Sigmoid colon (tissue), 6 donors: ENCODE measurements at regions not wholly inside any gene's neighbourhood (a gene's known extent, or its start where the extent isn't known, plus 50 kb on each side); places are given as distances from the start of the nearest gene placed in this dataset.

Experiments
- DNase-seq: peaks from one replicate; pipeline ENCODE4 v3.0.0-alpha.2; 2019
- H3K27ac ChIP-seq, 4 donors: fragments of 200-600 bp; sonication (generic); one replicate each; pipeline ENCODE4 v1.5.1; 2016 to 2019; ENCODE audit warnings: mild to moderate bottlenecking in 1 of 4
- H3K27me3 ChIP-seq, 3 donors: fragments of 200-600 bp; sonication (generic); one replicate each; pipeline ENCODE4 v1.5.1; 2019; ENCODE audit warnings: mild to moderate bottlenecking in 1 of 3
- H3K36me3 ChIP-seq, 4 donors: fragments of 200-600 bp; sonication (generic); one replicate each; pipeline ENCODE4 v1.5.1; 2016 to 2019
- H3K4me1 ChIP-seq, 4 donors: fragments of 200-600 bp; sonication (generic); one replicate each; pipeline ENCODE4 v1.5.1; 2017 to 2019
- H3K4me3 ChIP-seq, 4 donors: fragments of 200-600 bp; sonication (generic); one replicate each; pipeline ENCODE4 v1.5.1; 2017 to 2019; ENCODE audit warnings: mild to moderate bottlenecking in 2 of 4, moderate library complexity in 1 of 4
- H3K9me3 ChIP-seq, 4 donors: fragments of 200-600 bp in 3 of 4; sonication (generic) in 3 of 4; one replicate each; pipeline versions ENCODE4 v1.5.1 to v1.6.1; 2013 to 2019
- EP300 ChIP-seq, 4 donors: sonication (generic); formaldehyde crosslinking; IDR thresholded peaks; one replicate each; pipeline ENCODE4 v1.6.1; 2017; ENCODE audit warnings: antibody characterized with exemption in 4 of 4
- POLR2A ChIP-seq, 2 donors: fragments of 450-650 bp; IDR thresholded peaks; one replicate each; pipeline ENCODE4 v1.6.1; 2016; ENCODE audit warnings: antibody characterized with exemption in 2 of 2, mild to moderate bottlenecking in 2 of 2, moderate library complexity in 2 of 2
- POLR2AphosphoS5 ChIP-seq, 4 donors: sonication (generic); formaldehyde crosslinking; IDR thresholded peaks; one replicate each; pipeline ENCODE4 v1.6.1; 2017; ENCODE audit warnings: antibody characterized with exemption in 4 of 4
- WGBS, 2 donors: extraction: QIAGEN DNeasy Blood & Tissue Kit; methylation state at CpG; one replicate each; pipeline ENCODE4 v1.1.7; 2013; 5-methylcytosine and 5-hydroxymethylcytosine counted together
- intact Hi-C: fragments of 100-400 bp; cut with DNase I; formaldehyde crosslinking; loops from one replicate; pipeline ENCODE4 v1.15.1; 2023
- TF ChIP-seq, protein P1 (sequence below), 4 experiments: fragments of 450-650 bp in 3 of 4; fragments of 200-600 bp in 1 of 4; IDR thresholded peaks; one replicate each; pipeline ENCODE4 v1.5.1; 2016 to 2019; ENCODE audit warnings: antibody characterized with exemption in 4 of 4, mild to moderate bottlenecking in 3 of 4, moderate library complexity in 2 of 4
- donor health status: healthy with polysubstance abuse.
- donor health status: healthy.

DNA sequence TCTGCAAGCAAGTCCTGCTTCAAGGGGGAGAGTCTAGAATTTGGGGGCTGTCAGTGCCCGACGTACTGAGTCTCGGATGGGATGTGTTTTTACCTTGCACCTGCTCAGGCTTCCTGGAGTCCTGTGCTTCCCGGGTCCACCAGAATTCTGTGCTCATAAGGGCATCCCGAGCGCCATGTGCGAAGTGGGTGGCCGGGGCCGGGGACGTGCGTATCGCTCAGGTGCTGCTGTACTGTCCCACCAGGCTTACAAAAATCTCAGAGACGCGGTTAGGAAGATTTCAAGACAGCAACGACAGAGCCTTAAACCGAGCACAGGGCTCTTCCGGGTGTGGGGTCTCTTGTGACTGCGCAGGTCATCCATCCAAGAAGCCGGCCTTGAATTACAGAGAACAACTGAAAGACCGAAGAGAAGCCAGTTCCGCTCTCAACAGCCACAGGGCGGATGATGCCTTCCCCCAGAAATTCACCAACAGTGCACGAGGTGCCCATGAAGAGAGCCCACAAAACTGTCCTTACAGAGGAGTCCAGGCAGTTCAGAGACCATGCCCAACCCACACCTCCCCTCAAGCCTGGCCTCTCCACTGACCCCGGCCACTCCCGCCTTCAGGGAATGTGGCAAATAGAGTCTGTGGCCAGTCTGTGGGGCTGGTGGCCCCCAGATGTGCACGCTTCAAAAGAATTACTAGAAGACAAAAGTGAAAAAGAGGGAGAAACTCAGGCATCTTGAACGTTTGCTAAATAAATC is 104.7 kb downstream of the PXDC1 start:
- WGBS, 2 donors, result 91 to 92% methylated on average over 27 of the region's 27 CpGs
- no peak overlapping the region for H3K27ac ChIP-seq
- H3K27me3 ChIP-seq, result no peaks in the 10 kb centered on the region
- peaks cover 0 to 11% (median 0%) of the 10 kb centered on the region in 4 donors for H3K4me1 ChIP-seq
- no peaks in the 10 kb centered on the region for H3K9me3 ChIP-seq
- intact Hi-C loops, result no loop called here
- no peaks in the 10 kb centered on the region for H3K36me3 ChIP-seq
- TF ChIP-seq EP300 (IDR thresholded peaks at IDR 0.05) (no peak), POLR2AphosphoS5 (IDR thresholded peaks at IDR 0.05) (no peak), POLR2A (IDR thresholded peaks at IDR 0.05) (no peak)
- TF ChIP-seq, protein P1, sequence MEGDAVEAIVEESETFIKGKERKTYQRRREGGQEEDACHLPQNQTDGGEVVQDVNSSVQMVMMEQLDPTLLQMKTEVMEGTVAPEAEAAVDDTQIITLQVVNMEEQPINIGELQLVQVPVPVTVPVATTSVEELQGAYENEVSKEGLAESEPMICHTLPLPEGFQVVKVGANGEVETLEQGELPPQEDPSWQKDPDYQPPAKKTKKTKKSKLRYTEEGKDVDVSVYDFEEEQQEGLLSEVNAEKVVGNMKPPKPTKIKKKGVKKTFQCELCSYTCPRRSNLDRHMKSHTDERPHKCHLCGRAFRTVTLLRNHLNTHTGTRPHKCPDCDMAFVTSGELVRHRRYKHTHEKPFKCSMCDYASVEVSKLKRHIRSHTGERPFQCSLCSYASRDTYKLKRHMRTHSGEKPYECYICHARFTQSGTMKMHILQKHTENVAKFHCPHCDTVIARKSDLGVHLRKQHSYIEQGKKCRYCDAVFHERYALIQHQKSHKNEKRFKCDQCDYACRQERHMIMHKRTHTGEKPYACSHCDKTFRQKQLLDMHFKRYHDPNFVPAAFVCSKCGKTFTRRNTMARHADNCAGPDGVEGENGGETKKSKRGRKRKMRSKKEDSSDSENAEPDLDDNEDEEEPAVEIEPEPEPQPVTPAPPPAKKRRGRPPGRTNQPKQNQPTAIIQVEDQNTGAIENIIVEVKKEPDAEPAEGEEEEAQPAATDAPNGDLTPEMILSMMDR (IDR thresholded peaks at IDR 0.05), result no peak
- DNase-seq, result no peak
- H3K4me3 ChIP-seq, result no peak overlapping the region

DNA sequence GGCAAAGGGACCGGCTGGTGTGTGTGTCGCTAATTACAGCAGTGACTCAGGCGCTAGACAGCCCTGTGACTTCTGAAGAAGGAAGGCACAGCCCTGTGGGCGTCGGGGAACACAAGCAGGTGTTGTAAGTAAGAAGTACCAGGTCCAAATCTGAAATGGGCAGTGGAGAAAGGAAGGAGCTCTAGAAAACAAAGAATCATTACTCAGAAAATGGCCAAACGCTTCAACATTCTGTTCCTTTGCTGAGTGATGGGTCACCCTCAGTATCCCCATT is 106.8 kb downstream of the PXDC1 start:
- H3K9me3 ChIP-seq, result no peaks in the 10 kb centered on the region
- no peak for DNase-seq
- no peak for TF ChIP-seq POLR2A (IDR thresholded peaks at IDR 0.05)
- no peak for TF ChIP-seq EP300 (IDR thresholded peaks at IDR 0.05)
- TF ChIP-seq POLR2AphosphoS5 (IDR thresholded peaks at IDR 0.05), result no peak
- TF ChIP-seq, protein P1 (IDR thresholded peaks at IDR 0.05), result no peak
- H3K27me3 ChIP-seq, result no peaks in the 10 kb centered on the region
- H3K4me1 ChIP-seq, result no peaks in the 10 kb centered on the region
- H3K4me3 ChIP-seq, result no peak overlapping the region
- intact Hi-C loops, result no loop called here
- no peaks in the 10 kb centered on the region for H3K36me3 ChIP-seq
- H3K27ac ChIP-seq, result no peak overlapping the region
- 74 to 85% methylated on average over 6 of the region's 6 CpGs for WGBS, 2 donors

DNA sequence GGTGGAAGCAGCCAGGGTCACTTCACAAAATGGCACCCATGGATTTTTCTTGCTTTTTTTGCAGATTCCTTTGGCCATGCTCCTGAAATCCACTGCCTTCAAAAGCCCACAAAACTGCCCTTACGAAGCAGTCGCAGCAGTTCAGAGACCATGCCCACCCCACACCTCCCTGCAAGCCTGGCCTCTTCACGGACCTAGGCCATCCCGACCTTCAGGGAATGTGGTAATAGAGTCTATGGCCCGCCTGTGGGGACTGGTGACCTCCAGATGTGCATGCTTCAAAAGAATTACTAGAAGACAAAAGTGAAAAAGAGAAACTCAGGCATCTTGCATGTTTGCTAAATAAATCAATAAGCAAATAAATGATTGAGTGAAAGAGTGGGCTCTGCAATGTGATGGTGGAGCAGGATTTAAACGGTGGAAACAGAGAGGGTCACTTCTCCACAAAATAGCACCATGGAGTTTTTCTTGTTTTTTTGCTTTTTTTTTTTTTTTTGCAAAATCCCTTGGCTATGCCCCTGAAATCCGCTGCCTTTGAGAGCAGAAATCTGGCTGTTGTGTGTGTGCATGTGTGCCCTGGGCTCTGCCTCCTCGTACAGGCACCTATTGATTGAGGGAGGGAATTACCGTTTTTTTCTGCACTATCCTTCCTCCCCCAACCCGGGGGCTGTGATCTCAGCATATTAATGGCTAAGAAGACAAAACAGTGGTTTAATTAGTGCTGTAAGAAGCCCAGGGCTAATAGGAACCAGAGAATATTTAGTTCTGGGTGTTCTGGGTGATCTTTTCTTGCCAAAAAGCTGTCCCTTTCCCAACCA is 107.4 kb downstream of the PXDC1 start:
- WGBS, 2 donors, result 81 to 88% methylated on average over 10 of the region's 10 CpGs
- H3K4me1 ChIP-seq, result no peaks in the 10 kb centered on the region
- no peak for DNase-seq
- H3K27ac ChIP-seq, result no peak overlapping the region
- no peak overlapping the region for H3K4me3 ChIP-seq
- no peaks in the 10 kb centered on the region for H3K36me3 ChIP-seq
- no peak for TF ChIP-seq POLR2A (IDR thresholded peaks at IDR 0.05)
- TF ChIP-seq, protein P1 (IDR thresholded peaks at IDR 0.05), result no peak
- no peak for TF ChIP-seq POLR2AphosphoS5 (IDR thresholded peaks at IDR 0.05)
- no peak for TF ChIP-seq EP300 (IDR thresholded peaks at IDR 0.05)
- H3K27me3 ChIP-seq, result no peaks in the 10 kb centered on the region
- intact Hi-C loops, result no loop called here
- H3K9me3 ChIP-seq, result no peaks in the 10 kb centered on the region

- no peak for DNase-seq
- Histone ChIP-seq H3K4me1 (no peaks in the 10 kb centered on the region), H3K27me3 (no peaks in the 10 kb centered on the region), H3K36me3 (no peaks in the 10 kb centered on the region), H3K4me3 (no peak overlapping the region), H3K27ac (no peak overlapping the region), H3K9me3 (no peaks in the 10 kb centered on the region)
- intact Hi-C loops, result no loop called here
- TF ChIP-seq EP300 (IDR thresholded peaks at IDR 0.05) (no peak), POLR2AphosphoS5 (IDR thresholded peaks at IDR 0.05) (no peak), POLR2A (IDR thresholded peaks at IDR 0.05) (no peak)
- TF ChIP-seq, protein P1 (IDR thresholded peaks at IDR 0.05), result no peak
- WGBS, 2 donors, result 86 to 89% methylated on average over 2 of the region's 2 CpGs
Measured at GRCh38 chr6:3640868-3641267, 110.6 kb downstream of the PXDC1 start.
